HG03432 (cell line): ENCODE measurements at regions not wholly inside any gene's neighbourhood (a gene's known extent, or its start where the extent isn't known, plus 50 kb on each side); places are given as distances from the start of the nearest gene placed in this dataset.
"Not testable (repeated sequence)": the region's sequence is repeated elsewhere in the genome, so short reads cannot be mapped to it uniquely, and the experiment has no call there.

Experiments
- ATAC-seq: cut with Tn5 transposase; IDR thresholded peaks from one replicate; pipeline ENCODE4 v1.9.1; 2021; ENCODE audit warnings: mild to moderate bottlenecking, moderate library complexity; ENCODE audit not compliant: unreplicated experiment

GRCh38 chr11:38924644-38925043 is 2326.6 kb upstream of the RAG2 start:
- ATAC-seq: no peak

GRCh38 chr11:38900211-38900610 is 2302.2 kb upstream of the RAG2 start:
- no peak for ATAC-seq

GRCh38 chr11:38894201-38894600 is 2296.2 kb upstream of the RAG2 start:
- not testable (repeated sequence) for ATAC-seq

GRCh38 chr11:38884145-38884865 is 2286.3 kb upstream of the RAG2 start:
- no peak for ATAC-seq

GRCh38 chr11:38867338-38867737 is 2269.3 kb upstream of the RAG2 start:
- ATAC-seq: no peak

GRCh38 chr11:38865922-38866321 is 2267.9 kb upstream of the RAG2 start:
- ATAC-seq: no peak

GRCh38 chr11:38842991-38843390 is 2245.0 kb upstream of the RAG2 start:
- no peak for ATAC-seq

GRCh38 chr11:38839071-38839470 is 2241.0 kb upstream of the RAG2 start:
- no peak for ATAC-seq

- no peak for ATAC-seq
These were observed 2237.9 kb upstream of the RAG2 start for GRCh38 chr11:38835966-38836365.

- ATAC-seq: no peak
These were observed 2226.5 kb upstream of the RAG2 start for GRCh38 chr11:38824573-38824972.

- ATAC-seq: not testable (repeated sequence)
These were observed 2223.8 kb upstream of the RAG2 start for GRCh38 chr11:38821786-38822185.

GRCh38 chr11:38819981-38820380 is 2221.9 kb upstream of the RAG2 start:
- no peak for ATAC-seq

- no peak for ATAC-seq
These were observed 2220.7 kb upstream of the RAG2 start for GRCh38 chr11:38818720-38819119.

- no peak for ATAC-seq
These were observed 2216.6 kb upstream of the RAG2 start for GRCh38 chr11:38814670-38815069.

- ATAC-seq: no peak
These were observed 2211.5 kb upstream of the RAG2 start for GRCh38 chr11:38809521-38809920.

GRCh38 chr11:38796281-38796680 is 2198.2 kb upstream of the RAG2 start:
- no peak for ATAC-seq

- ATAC-seq: no peak
These were observed 2197.0 kb upstream of the RAG2 start for GRCh38 chr11:38795027-38795426.

GRCh38 chr11:38791346-38791961 is 2193.4 kb upstream of the RAG2 start:
- peak; percentile 91 for ATAC-seq

GRCh38 chr11:38788561-38788960 is 2190.5 kb upstream of the RAG2 start:
- no peak for ATAC-seq

GRCh38 chr11:38784164-38784563 is 2186.1 kb upstream of the RAG2 start:
- no peak for ATAC-seq

- no peak for ATAC-seq
These were observed 2168.8 kb upstream of the RAG2 start for GRCh38 chr11:38766796-38767195.

GRCh38 chr11:38759394-38759793 is 2161.4 kb upstream of the RAG2 start:
- no peak for ATAC-seq

GRCh38 chr11:38756537-38756936 is 2158.5 kb upstream of the RAG2 start:
- no peak for ATAC-seq
